Ishikawa (cell line): ENCODE measurements at regions not wholly inside any gene's neighbourhood (a gene's known extent, or its start where the extent isn't known, plus 50 kb on each side); places are given as distances from the start of the nearest gene placed in this dataset.

ENCODE experiments used
- CEBPB ChIP-seq: IDR thresholded peaks from 2 replicates; pipeline ENCODE4 v1.6.1; 2012
- EP300 ChIP-seq: IDR thresholded peaks from 2 replicates; pipeline ENCODE4 v1.6.1; 2012; ENCODE audit warnings: borderline replicate concordance
- RAD21 ChIP-seq: IDR thresholded peaks from 2 replicates; pipeline ENCODE4 v1.6.1; 2012; ENCODE audit warnings: low read depth
- REST ChIP-seq: IDR thresholded peaks from 2 replicates; pipeline ENCODE4 v1.6.1; 2012; ENCODE audit warnings: low read depth, mild to moderate bottlenecking
- TAF1 ChIP-seq: IDR thresholded peaks from 2 replicates; pipeline ENCODE4 v1.6.1; 2012; ENCODE audit warnings: low read depth, mild to moderate bottlenecking
- TCF12 ChIP-seq: IDR thresholded peaks from 2 replicates; pipeline ENCODE4 v1.6.1; 2012; ENCODE audit warnings: low read depth

- no peak for TF ChIP-seq CEBPB
- TF ChIP-seq REST, result no peak
- no peak for TF ChIP-seq TCF12
- no peak for TF ChIP-seq RAD21
- TF ChIP-seq EP300, result no peak
- no peak for TF ChIP-seq TAF1
These were observed 147.3 kb downstream of the BTG1 start for GRCh38 chr12:91998316-91998715.
